A673 (cell line): ENCODE measurements at regions not wholly inside any gene's neighbourhood (a gene's known extent, or its start where the extent isn't known, plus 50 kb on each side); places are given as distances from the start of the nearest gene placed in this dataset.

Experiments
- CTCF ChIP-seq: fragments of 300-800, 200-600 bp; sonication (generic); conservative IDR thresholded peaks from 2 replicates; pipeline ENCODE4 v1.5.1; 2017; ENCODE audit warnings: low read depth, mild to moderate bottlenecking, antibody characterized with exemption, low read length, moderate library complexity, mixed read lengths
- EZH2 ChIP-seq: fragments of 200-600 bp; sonication (generic); IDR thresholded peaks from 2 replicates; pipeline ENCODE4 v1.6.1; 2017; ENCODE audit warnings: borderline replicate concordance, low read depth, mild to moderate bottlenecking, mixed read lengths, antibody characterized with exemption, low read length; ENCODE audit not compliant: poor library complexity, severe bottlenecking

DNA sequence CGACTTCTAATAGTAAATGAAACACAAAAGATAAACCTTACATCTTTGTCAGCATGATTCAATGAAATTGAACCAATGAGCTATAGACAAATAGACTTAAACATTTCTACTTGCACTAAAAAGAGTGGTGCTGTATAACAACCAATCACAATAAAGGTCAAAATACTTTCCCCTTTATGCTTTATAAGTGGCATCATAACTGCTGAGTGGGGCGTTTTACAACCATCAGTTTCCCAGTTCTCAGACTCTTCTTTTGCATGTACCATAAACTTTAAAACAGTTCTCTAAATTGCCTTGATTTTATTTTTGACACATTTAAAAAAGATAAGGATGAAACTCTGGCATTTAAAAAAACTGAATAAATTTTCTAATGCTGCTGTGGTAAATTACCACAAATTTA lies 356.2 kb downstream of the NNT start:
- TF ChIP-seq CTCF = no peak
- TF ChIP-seq EZH2 = no peak
